Activated effector memory CD4-positive, alpha-beta T cell treated with anti-CD3 and anti-CD28 coated beads, Interleukin-2, amount 50 U/mL, for 16 hours (primary cell): ENCODE measurements at regions not wholly inside any gene's neighbourhood (a gene's known extent, or its start where the extent isn't known, plus 50 kb on each side); places are given as distances from the start of the nearest gene placed in this dataset.

Experiments
- DNase-seq: peaks from one replicate; pipeline ENCODE4 v3.0.0-alpha.2; 2020

DNA sequence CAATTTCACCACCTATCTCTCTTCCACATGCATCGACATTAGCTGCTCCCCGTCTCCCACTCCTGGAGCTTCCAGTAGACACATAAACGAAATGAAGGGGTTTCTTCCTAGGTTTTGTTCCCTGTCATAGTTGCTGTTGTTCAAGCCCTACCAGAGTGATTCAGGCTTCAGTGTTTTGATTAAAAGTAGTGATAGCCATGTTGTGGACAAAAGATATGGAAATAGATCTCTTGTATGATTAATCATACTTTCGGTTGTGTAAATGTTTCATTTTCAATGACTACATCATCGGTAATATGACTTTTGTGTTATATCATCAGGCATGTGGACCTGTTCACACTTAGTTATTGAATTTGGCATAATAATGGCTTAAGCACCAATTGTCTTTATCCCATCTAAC, 96.5 kb upstream of the KLF3 start:
- no peak for DNase-seq

- DNase-seq: no peak
These were observed 95.2 kb upstream of the KLF3 start for GRCh38 chr4:38568768-38569167.

GRCh38 chr4:38570647-38571276, 93.2 kb upstream of the KLF3 start:
- no peak for DNase-seq

GRCh38 chr4:38572793-38573192, 91.2 kb upstream of the KLF3 start:
- DNase-seq: no peak

GRCh38 chr4:38574559-38575333, 89.3 kb upstream of the KLF3 start:
- DNase-seq: no peak

DNA sequence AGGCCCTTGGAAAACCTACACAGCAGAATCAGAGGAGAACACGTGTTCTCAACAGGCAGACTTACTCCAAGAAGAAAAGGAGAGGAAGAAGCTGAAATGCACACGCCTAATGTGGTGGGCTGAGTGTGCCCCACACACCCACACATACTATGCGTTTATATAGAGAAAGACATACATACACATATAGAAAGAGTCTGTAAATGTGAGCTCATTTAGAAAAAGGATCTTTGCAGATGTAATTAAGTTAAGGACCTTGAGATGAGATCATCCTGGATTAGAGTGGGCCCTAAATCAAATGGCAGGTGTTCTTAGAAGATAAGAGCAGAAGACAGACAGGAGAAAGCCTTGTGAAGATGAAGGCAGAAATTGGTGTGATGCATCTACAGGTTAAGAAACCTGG, 87.2 kb upstream of the KLF3 start:
- no peak for DNase-seq

- DNase-seq: no peak
These were observed 86.5 kb upstream of the KLF3 start for GRCh38 chr4:38577462-38577861.

DNA sequence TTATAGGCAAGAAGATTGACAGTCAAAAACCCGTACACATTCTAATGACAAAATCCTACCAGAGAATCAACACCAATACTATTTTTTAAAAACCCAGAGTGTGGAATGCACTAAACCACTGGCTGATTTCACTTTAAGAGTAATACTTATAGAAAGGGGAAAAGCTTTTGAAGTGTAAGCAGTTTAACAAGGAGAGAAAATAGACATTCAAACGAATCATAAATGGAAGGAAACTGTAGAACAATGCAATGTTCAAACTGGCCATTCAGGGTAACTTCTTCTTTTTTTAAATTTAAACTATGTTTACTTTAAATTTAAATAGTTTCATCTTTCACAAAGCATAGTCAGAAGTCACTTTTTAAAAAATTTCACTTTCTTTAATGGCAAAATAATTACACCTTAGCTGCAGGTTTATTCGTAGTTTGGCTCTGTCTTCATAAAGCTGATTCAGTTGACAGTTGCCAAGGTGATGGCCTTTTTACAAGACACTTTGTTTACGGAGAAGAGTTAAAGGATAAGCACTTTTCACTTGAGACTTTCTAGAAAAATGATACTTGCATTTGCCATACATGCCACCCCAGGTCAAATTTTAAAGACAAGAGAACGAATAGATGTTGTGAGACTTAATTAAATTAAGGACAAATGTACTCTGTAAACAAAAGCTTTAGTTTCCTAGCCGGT, 82.4 kb upstream of the KLF3 start:
- no peak for DNase-seq

- DNase-seq: no peak
These were observed 81.6 kb upstream of the KLF3 start for GRCh38 chr4:38582445-38582844.

GRCh38 chr4:38582889-38583470, 81.0 kb upstream of the KLF3 start:
- no peak for DNase-seq

DNA sequence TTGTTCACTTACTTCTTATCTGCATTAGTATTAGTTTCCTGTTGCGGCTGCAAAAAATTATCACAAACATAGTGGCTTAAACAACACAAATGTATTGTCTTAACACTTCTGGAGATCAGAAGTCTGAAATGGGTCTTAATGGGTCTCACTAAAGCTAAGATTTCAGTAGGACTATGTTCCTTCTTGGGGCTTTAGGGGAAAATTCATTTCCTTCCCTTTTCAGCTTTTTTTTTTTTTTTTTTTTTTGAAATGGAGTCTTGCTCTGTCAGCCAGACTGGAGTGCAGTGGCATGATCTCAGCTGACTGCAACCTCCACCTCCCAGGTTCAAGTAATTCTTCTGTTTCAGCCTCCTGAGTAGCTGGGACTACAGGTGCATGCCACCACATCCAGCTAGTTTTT, 78.1 kb upstream of the KLF3 start:
- no peak for DNase-seq

- DNase-seq: no peak
These were observed 76.9 kb upstream of the KLF3 start for GRCh38 chr4:38587106-38587505.

- DNase-seq: no peak
These were observed 74.0 kb upstream of the KLF3 start for GRCh38 chr4:38590046-38590445.

DNA sequence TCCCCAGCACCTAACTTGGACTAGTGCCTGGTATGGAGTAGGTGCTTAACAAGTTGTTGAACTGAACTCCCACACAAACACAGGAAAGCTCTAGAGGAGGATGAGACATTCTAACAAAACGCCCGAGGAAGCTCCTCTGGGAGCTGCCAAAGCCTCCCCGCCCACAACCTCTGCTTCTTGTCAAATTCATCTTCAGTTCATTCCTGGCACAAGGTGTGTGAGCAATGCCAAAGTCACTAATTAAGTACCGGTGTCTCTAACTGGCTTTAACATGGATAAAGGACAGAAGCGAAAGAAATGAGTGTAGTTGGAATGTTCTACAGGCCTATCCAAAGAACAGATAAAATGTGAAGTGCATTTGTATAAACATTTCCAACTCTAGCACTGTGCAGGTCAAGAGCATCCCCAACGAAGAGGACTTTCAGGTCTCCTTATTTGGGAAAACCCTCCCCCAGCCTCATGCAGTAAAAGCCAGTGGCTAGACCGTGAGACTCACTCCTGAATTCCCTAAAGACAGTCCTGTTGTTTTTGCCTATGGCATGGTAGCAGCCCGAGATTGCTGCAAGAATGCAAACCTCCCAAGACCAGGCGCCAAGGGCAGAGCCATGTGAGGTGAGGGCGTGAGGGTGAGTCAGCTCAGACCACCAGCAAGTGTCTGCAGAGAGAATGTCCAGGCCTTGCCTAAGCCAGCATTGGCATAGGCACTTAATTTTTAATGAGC, 72.2 kb upstream of the KLF3 start:
- no peak for DNase-seq

DNA sequence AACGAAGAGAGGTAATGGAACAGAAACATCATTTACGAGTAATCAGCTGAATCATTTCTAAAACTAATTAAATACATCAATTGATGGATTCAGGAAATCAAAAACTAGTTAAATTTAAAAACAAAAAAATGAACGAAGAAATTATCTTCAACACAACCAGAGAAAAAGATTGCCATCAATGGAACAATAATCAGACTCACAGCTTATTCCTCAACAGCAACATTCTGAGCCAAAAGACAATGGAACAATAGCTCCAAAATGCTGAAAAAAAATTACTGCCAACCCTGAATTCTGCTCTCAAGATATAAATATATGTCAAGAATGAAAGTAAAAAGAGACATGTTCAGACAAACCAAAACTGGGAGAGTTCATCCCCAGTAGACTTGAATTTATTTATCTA, 65.5 kb upstream of the KLF3 start:
- DNase-seq: no peak

GRCh38 chr4:38600575-38600974, 63.4 kb upstream of the KLF3 start:
- no peak for DNase-seq

GRCh38 chr4:38601244-38601915, 62.6 kb upstream of the KLF3 start:
- DNase-seq: no peak

DNA sequence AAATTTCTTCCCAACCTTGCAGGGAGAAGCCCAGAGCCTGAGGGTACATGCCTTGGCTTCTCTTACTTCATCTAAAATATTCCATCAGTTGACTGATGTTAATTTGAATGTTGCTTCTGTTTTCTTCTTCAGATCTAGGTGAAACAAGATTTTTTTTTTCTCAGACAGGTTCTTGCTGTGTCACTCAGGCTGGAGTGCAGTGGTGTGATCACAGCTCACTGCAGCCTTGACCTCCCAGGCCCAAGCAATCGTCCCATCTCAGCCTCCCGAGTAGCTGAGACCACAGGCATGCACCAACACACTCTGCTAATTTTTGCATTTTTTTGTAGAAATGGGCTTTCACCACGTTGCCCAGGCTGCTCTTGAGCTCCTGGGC, 62.1 kb upstream of the KLF3 start:
- DNase-seq: no peak

DNA sequence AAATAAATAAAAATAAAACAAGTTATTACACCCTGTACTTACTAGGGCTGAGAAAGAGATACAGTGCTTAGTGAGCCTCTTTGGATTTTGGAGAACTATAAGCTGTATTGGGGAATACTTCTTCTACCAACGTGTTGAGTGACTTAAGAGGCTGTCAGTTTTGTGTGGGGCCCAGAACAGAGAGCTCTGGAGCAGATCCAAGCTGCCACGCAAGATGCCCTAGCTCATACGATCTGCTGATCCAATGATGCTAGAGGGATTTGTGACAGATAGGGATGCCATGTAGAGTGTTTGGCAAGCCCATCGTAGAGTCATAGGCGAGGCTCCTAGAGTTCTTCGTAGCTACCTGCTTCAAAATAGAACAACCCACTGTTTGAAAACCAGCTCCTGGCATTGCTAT, 60.3 kb upstream of the KLF3 start:
- no peak for DNase-seq

DNA sequence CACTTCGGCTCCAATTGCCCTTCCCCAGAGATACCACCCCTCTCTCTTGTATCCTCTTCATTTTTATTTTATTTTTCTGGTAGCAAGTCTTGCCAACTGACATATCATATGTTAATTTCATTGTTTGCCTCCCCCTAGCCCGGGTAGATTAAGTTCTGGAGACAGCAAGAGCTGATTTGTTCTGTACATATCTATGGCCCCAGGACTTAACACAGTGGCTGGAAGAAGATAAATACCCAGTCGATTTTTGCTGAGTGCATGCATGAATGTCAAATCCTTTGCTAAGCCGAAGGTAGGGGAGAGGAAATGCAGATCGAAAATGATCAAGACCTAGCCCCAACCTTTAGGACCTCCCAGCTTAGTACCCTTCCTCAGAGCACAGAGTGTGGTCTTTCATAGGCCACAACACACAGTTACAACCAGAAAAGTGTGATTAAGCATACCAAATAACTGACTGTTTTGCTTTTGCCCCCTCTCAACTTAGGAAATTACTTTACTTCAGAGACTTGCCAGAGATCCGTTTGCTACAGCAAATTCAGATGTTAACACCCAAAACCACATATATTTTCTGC, 58.7 kb upstream of the KLF3 start:
- no peak for DNase-seq

- DNase-seq: no peak
These were observed 58.0 kb upstream of the KLF3 start for GRCh38 chr4:38605753-38606586.

DNA sequence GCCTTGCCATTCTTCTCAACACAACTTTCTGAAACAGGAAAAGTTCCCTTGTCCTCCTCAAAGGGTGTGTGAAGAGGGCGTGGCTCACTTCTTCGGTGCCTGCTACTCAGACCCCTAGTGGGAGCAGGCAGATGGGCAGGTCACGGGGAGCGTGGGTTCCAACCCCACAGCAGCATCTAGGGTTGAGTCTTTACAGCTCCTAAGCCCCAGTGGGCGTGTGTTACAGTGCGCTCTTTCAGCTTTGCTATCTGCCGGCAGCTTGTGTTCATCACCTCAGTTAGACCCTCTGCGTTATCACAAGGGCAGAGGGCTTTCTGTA, 57.5 kb upstream of the KLF3 start:
- DNase-seq: no peak
